ENCODE measurements at regions not wholly inside any gene's neighbourhood (a gene's known extent, or its start where the extent isn't known, plus 50 kb on each side); places are given as distances from the start of the nearest gene placed in this dataset.

DNA sequence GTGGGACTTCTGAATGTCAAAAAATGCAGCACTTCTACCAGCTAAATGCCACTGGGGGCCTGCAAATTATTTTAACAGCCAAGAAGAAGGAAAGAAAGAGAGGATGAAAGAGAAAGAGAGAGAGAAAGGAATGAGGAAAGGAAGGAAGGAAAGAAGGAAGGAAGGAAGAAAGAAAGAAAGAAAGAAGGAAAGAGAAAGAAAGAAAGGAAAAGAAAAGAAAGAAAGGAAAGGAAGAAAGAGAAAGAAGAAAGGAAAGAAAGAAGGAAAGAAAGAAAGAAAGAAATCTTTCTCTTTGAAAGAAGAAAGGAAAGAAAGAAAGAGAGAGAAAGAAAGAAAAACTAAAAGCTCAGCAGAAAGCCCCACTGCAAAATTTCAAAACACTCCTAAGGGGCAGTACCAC lies 69.2 kb upstream of the SV2C start:
- Histone ChIP-seq H3K79me1 (ENCODE audit: low read depth, low read length) (no peaks in the 10 kb centered on the region), H3K23me2 (ENCODE audit: low read depth, low read length) (no peaks in the 10 kb centered on the region), H2BK120ac (replicated peaks; ENCODE audit: low read depth, low read length) (no peak overlapping the region), H3K56ac (replicated peaks; ENCODE audit: insufficient read length, low read depth, low read length) (no peak overlapping the region), H3K4me1 (replicated peaks in 1 of 4; ENCODE audit: control insufficient read depth in 3 of 4, insufficient read depth in 4 of 4, low read length in 3 of 4) (no peaks in the 10 kb centered on the region), H3K36me3 (ENCODE audit: control insufficient read depth in 2 of 4, insufficient read depth in 4 of 4, low read length in 3 of 4) (no peaks in the 10 kb centered on the region), H2BK20ac (ENCODE audit: low read length) (no peak overlapping the region), H2AFZ (ENCODE audit: low read length) (no peak overlapping the region), H3K9ac (replicated peaks in 1 of 4; ENCODE audit: extremely low read depth in 1 of 4, low read depth in 3 of 4, low read length in 3 of 4) (no peak overlapping the region), H2BK12ac (ENCODE audit: low read depth, low read length) (no peak overlapping the region), H2AK5ac (ENCODE audit: low read depth, low read length) (no peak overlapping the region), H3K9me3 (ENCODE audit: insufficient read depth in 2 of 2, low read depth in 1 of 2, low read length in 1 of 2) (no peaks in the 10 kb centered on the region), H3K27ac (ENCODE audit: low read depth, low read length) (no peak overlapping the region), H4K20me1 (replicated peaks in 1 of 2; ENCODE audit: control insufficient read depth in 1 of 2, insufficient read depth in 2 of 2, low read length in 2 of 2) (no peaks in the 10 kb centered on the region), H4K8ac (ENCODE audit: extremely low read depth, insufficient read depth, low read length) (no peak overlapping the region), H3K79me2 (ENCODE audit: control insufficient read depth in 1 of 2, insufficient read depth in 2 of 2, low read length in 2 of 2) (no peaks in the 10 kb centered on the region), H3K4ac (replicated peaks; ENCODE audit: insufficient read length, low read depth, low read length) (no peak overlapping the region), H3K4me2 (ENCODE audit: insufficient read depth in 1 of 2, low read depth in 2 of 2, low read length in 2 of 2) (no peak overlapping the region), H3K23ac (ENCODE audit: insufficient read length) (no peak overlapping the region), H3K4me3 (ENCODE audit: extremely low read depth in 1 of 4, insufficient read depth in 2 of 4, low read depth in 3 of 4, low read length in 4 of 4) (no peak overlapping the region), H4K91ac (replicated peaks; ENCODE audit: insufficient read length, low read length) (no peak overlapping the region), H3K18ac (ENCODE audit: extremely low read depth, low read length) (no peak overlapping the region), H3K27me3 (replicated peaks in 1 of 4; ENCODE audit: control insufficient read depth in 3 of 4, extremely low read depth in 1 of 4, insufficient read depth in 3 of 4, low read length in 3 of 4) (no peaks in the 10 kb centered on the region), H3K14ac (ENCODE audit: insufficient read length) (no peak overlapping the region), H4K5ac (ENCODE audit: insufficient read length, low read depth, low read length) (no peak overlapping the region), H2BK5ac (ENCODE audit: low read depth, low read length) (no peak overlapping the region), H2BK15ac (ENCODE audit: low read length) (no peak overlapping the region)
- CTCF ChIA-PET (ENCODE audit: partially characterized antibody) = no interaction called here
- DNase-seq (ENCODE audit: low read depth in 1 of 2, low spot score in 2 of 2) (no peak), FAIRE-seq (no peak)
- POLR2A ChIA-PET (ENCODE audit: partially characterized antibody) = no interaction called here
- TF ChIP-seq GTF2F1 (IDR thresholded peaks at IDR 0.05; ENCODE audit: borderline replicate concordance, low read depth, low read length) (no peak), CEBPB (IDR thresholded peaks at IDR 0.05; ENCODE audit: low read depth, low read length) (no peak)
- TF ChIP-seq, protein P1, sequence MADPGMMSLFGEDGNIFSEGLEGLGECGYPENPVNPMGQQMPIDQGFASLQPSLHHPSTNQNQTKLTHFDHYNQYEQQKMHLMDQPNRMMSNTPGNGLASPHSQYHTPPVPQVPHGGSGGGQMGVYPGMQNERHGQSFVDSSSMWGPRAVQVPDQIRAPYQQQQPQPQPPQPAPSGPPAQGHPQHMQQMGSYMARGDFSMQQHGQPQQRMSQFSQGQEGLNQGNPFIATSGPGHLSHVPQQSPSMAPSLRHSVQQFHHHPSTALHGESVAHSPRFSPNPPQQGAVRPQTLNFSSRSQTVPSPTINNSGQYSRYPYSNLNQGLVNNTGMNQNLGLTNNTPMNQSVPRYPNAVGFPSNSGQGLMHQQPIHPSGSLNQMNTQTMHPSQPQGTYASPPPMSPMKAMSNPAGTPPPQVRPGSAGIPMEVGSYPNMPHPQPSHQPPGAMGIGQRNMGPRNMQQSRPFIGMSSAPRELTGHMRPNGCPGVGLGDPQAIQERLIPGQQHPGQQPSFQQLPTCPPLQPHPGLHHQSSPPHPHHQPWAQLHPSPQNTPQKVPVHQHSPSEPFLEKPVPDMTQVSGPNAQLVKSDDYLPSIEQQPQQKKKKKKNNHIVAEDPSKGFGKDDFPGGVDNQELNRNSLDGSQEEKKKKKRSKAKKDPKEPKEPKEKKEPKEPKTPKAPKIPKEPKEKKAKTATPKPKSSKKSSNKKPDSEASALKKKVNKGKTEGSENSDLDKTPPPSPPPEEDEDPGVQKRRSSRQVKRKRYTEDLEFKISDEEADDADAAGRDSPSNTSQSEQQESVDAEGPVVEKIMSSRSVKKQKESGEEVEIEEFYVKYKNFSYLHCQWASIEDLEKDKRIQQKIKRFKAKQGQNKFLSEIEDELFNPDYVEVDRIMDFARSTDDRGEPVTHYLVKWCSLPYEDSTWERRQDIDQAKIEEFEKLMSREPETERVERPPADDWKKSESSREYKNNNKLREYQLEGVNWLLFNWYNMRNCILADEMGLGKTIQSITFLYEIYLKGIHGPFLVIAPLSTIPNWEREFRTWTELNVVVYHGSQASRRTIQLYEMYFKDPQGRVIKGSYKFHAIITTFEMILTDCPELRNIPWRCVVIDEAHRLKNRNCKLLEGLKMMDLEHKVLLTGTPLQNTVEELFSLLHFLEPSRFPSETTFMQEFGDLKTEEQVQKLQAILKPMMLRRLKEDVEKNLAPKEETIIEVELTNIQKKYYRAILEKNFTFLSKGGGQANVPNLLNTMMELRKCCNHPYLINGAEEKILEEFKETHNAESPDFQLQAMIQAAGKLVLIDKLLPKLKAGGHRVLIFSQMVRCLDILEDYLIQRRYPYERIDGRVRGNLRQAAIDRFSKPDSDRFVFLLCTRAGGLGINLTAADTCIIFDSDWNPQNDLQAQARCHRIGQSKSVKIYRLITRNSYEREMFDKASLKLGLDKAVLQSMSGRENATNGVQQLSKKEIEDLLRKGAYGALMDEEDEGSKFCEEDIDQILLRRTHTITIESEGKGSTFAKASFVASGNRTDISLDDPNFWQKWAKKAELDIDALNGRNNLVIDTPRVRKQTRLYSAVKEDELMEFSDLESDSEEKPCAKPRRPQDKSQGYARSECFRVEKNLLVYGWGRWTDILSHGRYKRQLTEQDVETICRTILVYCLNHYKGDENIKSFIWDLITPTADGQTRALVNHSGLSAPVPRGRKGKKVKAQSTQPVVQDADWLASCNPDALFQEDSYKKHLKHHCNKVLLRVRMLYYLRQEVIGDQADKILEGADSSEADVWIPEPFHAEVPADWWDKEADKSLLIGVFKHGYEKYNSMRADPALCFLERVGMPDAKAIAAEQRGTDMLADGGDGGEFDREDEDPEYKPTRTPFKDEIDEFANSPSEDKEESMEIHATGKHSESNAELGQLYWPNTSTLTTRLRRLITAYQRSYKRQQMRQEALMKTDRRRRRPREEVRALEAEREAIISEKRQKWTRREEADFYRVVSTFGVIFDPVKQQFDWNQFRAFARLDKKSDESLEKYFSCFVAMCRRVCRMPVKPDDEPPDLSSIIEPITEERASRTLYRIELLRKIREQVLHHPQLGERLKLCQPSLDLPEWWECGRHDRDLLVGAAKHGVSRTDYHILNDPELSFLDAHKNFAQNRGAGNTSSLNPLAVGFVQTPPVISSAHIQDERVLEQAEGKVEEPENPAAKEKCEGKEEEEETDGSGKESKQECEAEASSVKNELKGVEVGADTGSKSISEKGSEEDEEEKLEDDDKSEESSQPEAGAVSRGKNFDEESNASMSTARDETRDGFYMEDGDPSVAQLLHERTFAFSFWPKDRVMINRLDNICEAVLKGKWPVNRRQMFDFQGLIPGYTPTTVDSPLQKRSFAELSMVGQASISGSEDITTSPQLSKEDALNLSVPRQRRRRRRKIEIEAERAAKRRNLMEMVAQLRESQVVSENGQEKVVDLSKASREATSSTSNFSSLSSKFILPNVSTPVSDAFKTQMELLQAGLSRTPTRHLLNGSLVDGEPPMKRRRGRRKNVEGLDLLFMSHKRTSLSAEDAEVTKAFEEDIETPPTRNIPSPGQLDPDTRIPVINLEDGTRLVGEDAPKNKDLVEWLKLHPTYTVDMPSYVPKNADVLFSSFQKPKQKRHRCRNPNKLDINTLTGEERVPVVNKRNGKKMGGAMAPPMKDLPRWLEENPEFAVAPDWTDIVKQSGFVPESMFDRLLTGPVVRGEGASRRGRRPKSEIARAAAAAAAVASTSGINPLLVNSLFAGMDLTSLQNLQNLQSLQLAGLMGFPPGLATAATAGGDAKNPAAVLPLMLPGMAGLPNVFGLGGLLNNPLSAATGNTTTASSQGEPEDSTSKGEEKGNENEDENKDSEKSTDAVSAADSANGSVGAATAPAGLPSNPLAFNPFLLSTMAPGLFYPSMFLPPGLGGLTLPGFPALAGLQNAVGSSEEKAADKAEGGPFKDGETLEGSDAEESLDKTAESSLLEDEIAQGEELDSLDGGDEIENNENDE (IDR thresholded peaks at IDR 0.05; ENCODE audit: insufficient replicate concordance, low read length) = no peak

Measured in H1 (cell line).